HEK293T (cell line): ENCODE measurements at regions not wholly inside any gene's neighbourhood (a gene's known extent, or its start where the extent isn't known, plus 50 kb on each side); places are given as distances from the start of the nearest gene placed in this dataset.

Experiments
- ARNT ChIP-seq: fragments of 450-650 bp; IDR thresholded peaks from 2 replicates; pipeline ENCODE4 v1.6.1; 2017; ENCODE audit warnings: mild to moderate bottlenecking
- BHLHE40 ChIP-seq: fragments of 450-650 bp; IDR thresholded peaks from 2 replicates; pipeline ENCODE4 v1.6.1; 2016; ENCODE audit warnings: mild to moderate bottlenecking, moderate library complexity, borderline replicate concordance
- CTBP1 ChIP-seq: fragments of 450-650 bp; IDR thresholded peaks from 2 replicates; pipeline ENCODE4 v1.6.1; 2016; ENCODE audit warnings: borderline replicate concordance
- ELF4 ChIP-seq: fragments of 450-650 bp; IDR thresholded peaks from 2 replicates; pipeline ENCODE4 v1.6.1; 2017; ENCODE audit warnings: antibody characterized with exemption
- FOXM1 ChIP-seq: fragments of 450-650 bp; IDR thresholded peaks from 2 replicates; pipeline ENCODE4 v1.6.1; 2017; ENCODE audit warnings: mild to moderate bottlenecking, borderline replicate concordance
- L3MBTL2 ChIP-seq: fragments of 450-650 bp; conservative IDR thresholded peaks from 2 replicates; pipeline ENCODE4 v1.6.1; 2016; ENCODE audit warnings: mild to moderate bottlenecking
- SP1 ChIP-seq: fragments of 450-650 bp; IDR thresholded peaks from 2 replicates; pipeline ENCODE4 v1.6.1; 2017
- SUZ12 ChIP-seq: fragments of 450-650 bp; IDR thresholded peaks from 2 replicates; pipeline ENCODE4 v1.6.1; 2016; ENCODE audit warnings: mild to moderate bottlenecking
- TARDBP ChIP-seq: fragments of 450-650 bp; IDR thresholded peaks from 2 replicates; pipeline ENCODE4 v1.6.1; 2016

DNA sequence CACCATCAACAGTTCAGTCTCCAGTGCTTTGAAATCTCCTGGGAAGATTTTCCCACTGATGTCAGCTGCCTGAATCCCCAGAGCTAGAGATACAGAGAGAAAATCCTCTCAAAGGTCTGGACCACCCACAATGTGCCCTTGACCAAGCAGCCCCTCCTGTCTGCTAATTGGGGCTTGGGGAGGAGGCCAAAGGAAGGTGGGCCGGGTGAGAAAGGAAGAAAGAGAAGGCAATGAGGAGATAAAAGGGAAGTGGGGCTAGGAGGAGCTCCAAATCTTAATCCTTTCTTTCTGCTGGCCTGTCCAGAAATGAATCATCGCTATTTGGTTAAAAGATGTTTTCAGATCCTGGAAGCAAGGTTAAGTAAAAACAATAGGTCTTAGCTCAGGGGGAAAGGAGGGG, 322.9 kb downstream of the BCL11B start:
- TF ChIP-seq SP1 (no peak), FOXM1 (no peak), SUZ12 (no peak), L3MBTL2 (no peak), ARNT (no peak), TARDBP (no peak), BHLHE40 (no peak), CTBP1 (no peak), ELF4 (no peak)
